Fibroblast of lung (primary cell): ENCODE measurements at regions not wholly inside any gene's neighbourhood (a gene's known extent, or its start where the extent isn't known, plus 50 kb on each side); places are given as distances from the start of the nearest gene placed in this dataset.

Source experiments
- DNase-seq, 2 donors: peaks; one replicate each; pipeline versions ENCODE4 v3.0.0 to v3.0.0-alpha.2; 2010; ENCODE audit warnings: low read depth in 2 of 2
- H2AFZ ChIP-seq: 2 replicates; pipeline ENCODE4 v1.5.1; 2012; ENCODE audit warnings: low read length, control low read depth, inconsistent platforms
- H3K27ac ChIP-seq: 2 replicates; pipeline ENCODE4 v1.5.1; 2011; ENCODE audit warnings: low read length, control low read depth; ENCODE audit not compliant: insufficient read depth
- H3K27me3 ChIP-seq: 2 replicates; pipeline ENCODE4 v1.5.1; 2011; ENCODE audit warnings: mild to moderate bottlenecking, low read length; ENCODE audit not compliant: control insufficient read depth, insufficient read depth
- H3K36me3 ChIP-seq: 2 replicates; pipeline ENCODE4 v1.5.1; 2011; ENCODE audit warnings: low read length; ENCODE audit not compliant: control insufficient read depth, insufficient read depth
- H3K4me1 ChIP-seq: 2 replicates; pipeline ENCODE4 v1.5.1; 2011; ENCODE audit warnings: low read length; ENCODE audit not compliant: control insufficient read depth, insufficient read depth; ENCODE audit errors: extremely low read depth
- H3K4me2 ChIP-seq: 2 replicates; pipeline ENCODE4 v1.5.1; 2011; ENCODE audit warnings: low read length, control low read depth; ENCODE audit not compliant: insufficient read depth; ENCODE audit errors: extremely low read depth
- H3K4me3 ChIP-seq, 4 experiments: fragments of 200-600 bp in 1 of 4; sonication (generic) in 1 of 4; replicated peaks in 1 of 4; 2 replicates each; pipeline ENCODE4 v1.5.1; 2011 to 2016; ENCODE audit warnings: low read length in 4 of 4, low read depth in 3 of 4, mild to moderate bottlenecking in 3 of 4, control low read depth in 2 of 4, inconsistent platforms in 1 of 4, mixed read lengths in 1 of 4; ENCODE audit not compliant: insufficient read depth in 1 of 4; ENCODE audit errors: control extremely low read depth in 1 of 4
- H3K79me2 ChIP-seq: 2 replicates; pipeline ENCODE4 v1.5.1; 2012; ENCODE audit warnings: mild to moderate bottlenecking, low read length, inconsistent platforms; ENCODE audit not compliant: control insufficient read depth, insufficient read depth
- H3K9ac ChIP-seq: 2 replicates; pipeline ENCODE4 v1.5.1; 2011; ENCODE audit warnings: mild to moderate bottlenecking, low read length, control low read depth; ENCODE audit not compliant: insufficient read depth
- H3K9me3 ChIP-seq: 2 replicates; pipeline ENCODE4 v1.5.1; 2012; ENCODE audit warnings: low read depth, low read length; ENCODE audit not compliant: control insufficient read depth, insufficient read depth
- H4K20me1 ChIP-seq: 2 replicates; pipeline ENCODE4 v1.5.1; 2011; ENCODE audit warnings: low read length; ENCODE audit not compliant: control insufficient read depth, insufficient read depth; ENCODE audit errors: extremely low read depth
- CTCF ChIP-seq, 2 donors: IDR thresholded peaks in 1 of 2; conservative IDR thresholded peaks in 1 of 2; 1 replicate in 1 of 2; 2 replicates in 1 of 2; pipeline ENCODE4 v1.5.1; 2011 to 2012; ENCODE audit warnings: low read length in 2 of 2, control low read depth in 1 of 2, inconsistent platforms in 1 of 2, low read depth in 1 of 2, mild to moderate bottlenecking in 1 of 2
- EZH2 ChIP-seq: IDR thresholded peaks from 2 replicates; pipeline ENCODE4 v1.5.1; 2012; ENCODE audit warnings: low read length, control low read depth, mild to moderate bottlenecking; ENCODE audit errors: missing control alignments

- H3K4me3 ChIP-seq: no peak overlapping the region
- H3K4me2 ChIP-seq: no peak overlapping the region
- H3K9ac ChIP-seq: no peak overlapping the region
- no peaks in the 10 kb centered on the region for H4K20me1 ChIP-seq
- H3K36me3 ChIP-seq: no peaks in the 10 kb centered on the region
- TF ChIP-seq EZH2: no peak
- no peak for TF ChIP-seq CTCF (conservative IDR thresholded peaks at IDR 0.05 in 1 of 2, IDR thresholded peaks at IDR 0.05 in 1 of 2; ENCODE audit: low read depth in 1 of 2, low read length in 2 of 2)
- H3K79me2 ChIP-seq: no peaks in the 10 kb centered on the region
- no peak overlapping the region for H3K27ac ChIP-seq
- H3K4me1 ChIP-seq: peaks cover 16% of the 10 kb centered on the region
- H3K9me3 ChIP-seq: no peaks in the 10 kb centered on the region
- no peak overlapping the region for H2AFZ ChIP-seq
- H3K27me3 ChIP-seq: no peaks in the 10 kb centered on the region
- DNase-seq: no peak
Observed at GRCh38 chr6:22151892-22152291, 144.9 kb downstream of the PRL start.

- Histone ChIP-seq H3K27ac (no peak overlapping the region), H3K36me3 (no peaks in the 10 kb centered on the region), H3K4me3 (no peak overlapping the region), H3K4me2 (no peak overlapping the region), H2AFZ (no peak overlapping the region), H4K20me1 (no peaks in the 10 kb centered on the region), H3K9me3 (no peaks in the 10 kb centered on the region), H3K79me2 (no peaks in the 10 kb centered on the region), H3K27me3 (no peaks in the 10 kb centered on the region), H3K9ac (no peak overlapping the region), H3K4me1 (peaks cover 9% of the 10 kb centered on the region)
- no peak for DNase-seq
- TF ChIP-seq EZH2: no peak
- TF ChIP-seq CTCF (conservative IDR thresholded peaks at IDR 0.05 in 1 of 2, IDR thresholded peaks at IDR 0.05 in 1 of 2; ENCODE audit: low read depth in 1 of 2, low read length in 2 of 2): no peak
Observed at GRCh38 chr6:22152841-22153240, 144.0 kb downstream of the PRL start.

GRCh38 chr6:22153384-22154158, 143.3 kb downstream of the PRL start:
- H3K9ac ChIP-seq: no peak overlapping the region
- no peak overlapping the region for H3K4me3 ChIP-seq
- H3K27me3 ChIP-seq: no peaks in the 10 kb centered on the region
- no peak overlapping the region for H3K4me2 ChIP-seq
- H2AFZ ChIP-seq: no peak overlapping the region
- no peaks in the 10 kb centered on the region for H3K9me3 ChIP-seq
- no peaks in the 10 kb centered on the region for H3K36me3 ChIP-seq
- TF ChIP-seq EZH2: no peak
- no peak for TF ChIP-seq CTCF (conservative IDR thresholded peaks at IDR 0.05 in 1 of 2, IDR thresholded peaks at IDR 0.05 in 1 of 2; ENCODE audit: low read depth in 1 of 2, low read length in 2 of 2)
- peak in 1 of 2 donors; percentile 16 for DNase-seq
- no peaks in the 10 kb centered on the region for H3K79me2 ChIP-seq
- no peaks in the 10 kb centered on the region for H4K20me1 ChIP-seq
- H3K4me1 ChIP-seq: peaks cover 9% of the 10 kb centered on the region
- H3K27ac ChIP-seq: no peak overlapping the region
